ENCODE measurements at regions not wholly inside any gene's neighbourhood (a gene's known extent, or its start where the extent isn't known, plus 50 kb on each side); places are given as distances from the start of the nearest gene placed in this dataset.

DNA sequence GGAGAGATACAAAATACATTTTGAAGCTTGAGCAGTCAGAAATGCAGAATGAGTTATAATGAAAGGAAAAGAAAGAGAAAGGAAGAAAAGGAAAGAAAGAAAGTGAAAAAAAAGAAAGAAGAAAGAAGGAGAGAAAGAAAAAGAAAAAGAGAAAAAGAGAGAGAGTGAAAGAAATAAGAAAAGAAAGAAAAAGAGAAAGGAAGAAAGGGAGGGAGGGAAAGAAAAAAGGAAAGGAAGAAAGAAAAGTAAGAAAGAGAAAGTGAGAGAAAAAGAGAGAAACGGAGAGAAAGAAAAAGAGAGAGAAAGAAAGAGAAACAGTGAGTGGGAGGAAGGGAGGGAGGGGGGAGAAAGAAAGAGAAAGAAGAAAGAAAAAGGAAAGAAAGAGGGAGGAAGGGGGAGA lies 549.9 kb downstream of the GALC start:
- no peaks in the 10 kb centered on the region for H3K36me3 Mint-ChIP-seq
- no peaks in the 10 kb centered on the region for H3K36me3 ChIP-seq
- no peak overlapping the region for H2AFZ ChIP-seq (replicated peaks)
- DNase-seq (ENCODE audit: low spot score): no peak
- H3K27ac ChIP-seq: no peak overlapping the region
- no peaks in the 10 kb centered on the region for H3K27me3 ChIP-seq
- no peaks in the 10 kb centered on the region for H3F3A ChIP-seq (ENCODE audit: low read depth)
- no peak overlapping the region for H3K4me3 Mint-ChIP-seq
- no peaks in the 10 kb centered on the region for H3K4me1 ChIP-seq
- no peaks in the 10 kb centered on the region for H3K4me1 Mint-ChIP-seq
- no peaks in the 10 kb centered on the region for H4K20me1 ChIP-seq (ENCODE audit: low read depth)
- no peaks in the 10 kb centered on the region for H3K27me3 Mint-ChIP-seq (ENCODE audit: insufficient read depth, low read depth)
- H3K27ac Mint-ChIP-seq: no peak overlapping the region
- H3K9ac ChIP-seq: no peak overlapping the region
- H3K4me3 ChIP-seq: no peak overlapping the region
- no peaks in the 10 kb centered on the region for H3K9me3 Mint-ChIP-seq
- no peaks in the 10 kb centered on the region for H3K9me3 ChIP-seq (ENCODE audit: low read depth)
- TF ChIP-seq EZH2phosphoT487 (IDR thresholded peaks at IDR 0.05) (no peak), EZH2 (IDR thresholded peaks at IDR 0.05) (no peak)
- TF ChIP-seq, protein P1, sequence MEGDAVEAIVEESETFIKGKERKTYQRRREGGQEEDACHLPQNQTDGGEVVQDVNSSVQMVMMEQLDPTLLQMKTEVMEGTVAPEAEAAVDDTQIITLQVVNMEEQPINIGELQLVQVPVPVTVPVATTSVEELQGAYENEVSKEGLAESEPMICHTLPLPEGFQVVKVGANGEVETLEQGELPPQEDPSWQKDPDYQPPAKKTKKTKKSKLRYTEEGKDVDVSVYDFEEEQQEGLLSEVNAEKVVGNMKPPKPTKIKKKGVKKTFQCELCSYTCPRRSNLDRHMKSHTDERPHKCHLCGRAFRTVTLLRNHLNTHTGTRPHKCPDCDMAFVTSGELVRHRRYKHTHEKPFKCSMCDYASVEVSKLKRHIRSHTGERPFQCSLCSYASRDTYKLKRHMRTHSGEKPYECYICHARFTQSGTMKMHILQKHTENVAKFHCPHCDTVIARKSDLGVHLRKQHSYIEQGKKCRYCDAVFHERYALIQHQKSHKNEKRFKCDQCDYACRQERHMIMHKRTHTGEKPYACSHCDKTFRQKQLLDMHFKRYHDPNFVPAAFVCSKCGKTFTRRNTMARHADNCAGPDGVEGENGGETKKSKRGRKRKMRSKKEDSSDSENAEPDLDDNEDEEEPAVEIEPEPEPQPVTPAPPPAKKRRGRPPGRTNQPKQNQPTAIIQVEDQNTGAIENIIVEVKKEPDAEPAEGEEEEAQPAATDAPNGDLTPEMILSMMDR (IDR thresholded peaks at IDR 0.05): no peak
- H3K4me2 ChIP-seq: no peak overlapping the region
- H3K79me2 ChIP-seq (ENCODE audit: low read depth): no peaks in the 10 kb centered on the region

DNA sequence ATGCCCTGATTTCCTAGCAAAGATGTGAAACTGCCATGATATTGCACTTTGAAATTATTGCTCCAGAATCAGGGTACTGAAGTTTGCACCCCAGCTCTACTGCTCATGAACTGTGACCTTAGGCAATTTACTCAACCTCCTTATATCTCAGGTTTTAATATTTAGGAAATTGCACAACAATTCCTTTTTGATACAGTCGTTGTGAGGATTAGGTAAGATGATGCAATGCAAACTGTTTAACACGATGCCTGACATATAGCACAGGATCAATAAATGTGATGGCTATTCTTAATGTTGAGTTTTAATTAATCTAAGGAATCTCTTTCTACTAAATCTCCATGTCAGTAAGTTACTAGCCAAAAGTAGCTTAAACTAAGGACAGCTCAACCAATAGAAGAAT lies 555.8 kb downstream of the GALC start:
- no peak overlapping the region for H3K27ac ChIP-seq
- DNase-seq (ENCODE audit: low spot score): no peak
- Mint-ChIP-seq H3K36me3 (no peaks in the 10 kb centered on the region), H3K27me3 (ENCODE audit: insufficient read depth, low read depth) (no peaks in the 10 kb centered on the region), H3K4me1 (peaks cover 5% of the 10 kb centered on the region), H3K9me3 (no peaks in the 10 kb centered on the region), H3K4me3 (no peak overlapping the region), H3K27ac (no peak overlapping the region)
- H3K9ac ChIP-seq: no peak overlapping the region
- H3K27me3 ChIP-seq: no peaks in the 10 kb centered on the region
- H3K4me2 ChIP-seq: no peak overlapping the region
- no peaks in the 10 kb centered on the region for H3K4me1 ChIP-seq
- TF ChIP-seq EZH2phosphoT487 (IDR thresholded peaks at IDR 0.05): no peak
- TF ChIP-seq EZH2 (IDR thresholded peaks at IDR 0.05): no peak
- TF ChIP-seq, protein P1 (IDR thresholded peaks at IDR 0.05): no peak
- no peak overlapping the region for H3K4me3 ChIP-seq
- H3K36me3 ChIP-seq: no peaks in the 10 kb centered on the region
- H2AFZ ChIP-seq (replicated peaks): no peak overlapping the region
- H3K79me2 ChIP-seq (ENCODE audit: low read depth): no peaks in the 10 kb centered on the region
- H4K20me1 ChIP-seq (ENCODE audit: low read depth): no peaks in the 10 kb centered on the region
- H3K9me3 ChIP-seq (ENCODE audit: low read depth): no peaks in the 10 kb centered on the region
- no peaks in the 10 kb centered on the region for H3F3A ChIP-seq (ENCODE audit: low read depth)

DNA sequence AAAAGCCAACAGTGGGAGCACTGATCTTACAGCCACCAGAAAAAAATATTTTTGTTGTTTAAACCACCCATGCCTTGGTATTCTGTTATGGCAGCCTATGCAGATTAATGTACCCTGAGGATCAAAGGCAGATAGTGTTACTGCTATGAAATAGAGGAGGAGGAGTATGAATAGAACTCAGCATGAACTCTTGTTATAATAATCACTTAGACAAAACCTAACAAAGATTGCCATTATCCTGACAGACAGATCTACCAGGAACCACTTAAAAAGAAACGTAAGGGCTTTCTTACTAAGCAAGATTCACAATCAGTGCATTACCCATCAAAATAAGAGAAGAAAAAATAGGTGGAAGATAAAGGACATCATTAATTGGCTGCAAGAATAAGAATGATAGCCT lies 558.3 kb downstream of the GALC start:
- no peak overlapping the region for H3K27ac Mint-ChIP-seq

More for the DNA sequence above, 558.3 kb downstream of the GALC start:
- H3K36me3 ChIP-seq: no peaks in the 10 kb centered on the region
- peak; percentile 2 for DNase-seq (ENCODE audit: low spot score)
- Mint-ChIP-seq H3K36me3 (no peaks in the 10 kb centered on the region), H3K4me3 (no peak overlapping the region), H3K4me1 (peaks cover 5% of the 10 kb centered on the region), H3K9me3 (no peaks in the 10 kb centered on the region), H3K27me3 (ENCODE audit: insufficient read depth, low read depth) (no peaks in the 10 kb centered on the region)
- H3K27ac ChIP-seq: no peak overlapping the region
- H3K79me2 ChIP-seq (ENCODE audit: low read depth): no peaks in the 10 kb centered on the region
- H3K4me1 ChIP-seq: no peaks in the 10 kb centered on the region
- H3F3A ChIP-seq (ENCODE audit: low read depth): no peaks in the 10 kb centered on the region
- no peak overlapping the region for H3K9ac ChIP-seq
- no peaks in the 10 kb centered on the region for H3K27me3 ChIP-seq
- TF ChIP-seq EZH2phosphoT487 (IDR thresholded peaks at IDR 0.05): peak; percentile 84
- TF ChIP-seq, protein P1 (IDR thresholded peaks at IDR 0.05): no peak
- no peaks in the 10 kb centered on the region for H3K9me3 ChIP-seq (ENCODE audit: low read depth)
- no peaks in the 10 kb centered on the region for H4K20me1 ChIP-seq (ENCODE audit: low read depth)
- no peak overlapping the region for H2AFZ ChIP-seq (replicated peaks)
- H3K4me2 ChIP-seq: no peak overlapping the region
- H3K4me3 ChIP-seq: no peak overlapping the region

Data from neural progenitor cell (in vitro differentiated cells).